Activated CD4-positive, alpha-beta T cell treated with anti-CD3 and anti-CD28 coated beads, Interleukin-2, Interleukin-4, amounts not matched to agents 100 ng/mL and 50 ng/mL, durations not matched to agents 16 hours and 8 hours (primary cell): ENCODE measurements at regions not wholly inside any gene's neighbourhood (a gene's known extent, or its start where the extent isn't known, plus 50 kb on each side); places are given as distances from the start of the nearest gene placed in this dataset.
"Not testable (repeated sequence)": the region's sequence is repeated elsewhere in the genome, so short reads cannot be mapped to it uniquely, and the experiment has no call there.

Experiments used
- DNase-seq: peaks from one replicate; pipeline ENCODE4 v3.0.0-alpha.2; 2020; ENCODE audit warnings: low spot score

DNA sequence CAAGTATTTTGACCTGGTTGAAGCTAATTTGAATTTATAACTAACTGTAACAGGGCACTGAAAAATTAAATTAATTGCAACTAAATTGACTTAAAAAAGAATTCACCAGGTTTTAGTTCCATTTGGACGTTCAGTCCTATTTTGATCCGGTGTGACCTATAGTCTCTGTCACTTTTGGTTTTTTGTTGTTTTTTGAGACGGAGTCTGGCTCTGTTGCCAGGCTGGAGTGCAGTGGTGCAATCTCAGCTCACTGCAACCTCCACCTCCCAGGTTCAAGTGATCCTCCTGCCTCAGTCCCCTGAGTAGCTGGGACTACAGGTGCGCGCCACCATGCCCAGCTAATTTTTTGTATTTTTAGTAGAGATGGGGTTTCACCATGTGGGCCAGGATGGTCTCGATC, 91.2 kb downstream of the GADD45G start:
- DNase-seq = not testable (repeated sequence)

DNA sequence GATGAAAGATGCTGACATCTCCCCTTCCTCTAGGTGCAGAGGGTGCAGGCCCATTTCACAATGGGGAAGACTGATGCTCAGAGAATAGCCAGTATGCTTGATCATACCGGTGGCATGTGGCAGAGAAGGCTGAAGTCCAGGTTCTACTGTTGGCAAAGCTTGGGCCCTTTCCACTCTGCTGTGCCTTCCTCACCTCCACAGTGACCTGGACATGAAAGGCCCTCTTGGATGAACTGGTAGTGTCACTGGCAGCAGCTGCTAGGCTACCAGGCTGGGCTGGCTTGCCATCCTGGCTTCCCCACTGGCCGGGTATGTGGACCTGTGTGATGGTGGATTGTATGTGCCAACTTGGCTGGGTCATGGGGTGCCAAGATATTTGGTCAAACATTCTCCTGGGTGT, 92.0 kb downstream of the GADD45G start:
- no peak for DNase-seq

DNA sequence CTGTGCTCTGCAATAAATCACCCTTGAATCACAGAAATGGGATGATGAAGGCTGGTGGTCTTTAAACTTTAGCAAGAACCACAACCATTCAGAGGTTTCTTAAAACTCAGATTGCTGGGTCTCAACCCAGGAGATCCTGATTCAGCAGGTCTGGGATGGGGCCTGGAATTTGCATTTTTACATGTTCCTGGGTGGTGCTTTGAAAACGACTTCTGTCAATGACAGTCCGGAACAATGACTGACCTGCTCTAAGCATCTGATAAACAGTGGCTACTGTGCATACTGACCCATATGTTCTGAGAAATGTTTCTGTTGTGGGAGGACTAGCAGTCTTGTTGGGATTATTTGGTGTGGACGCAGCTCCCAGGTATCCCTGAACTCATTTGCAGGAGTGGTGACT, 92.7 kb downstream of the GADD45G start:
- DNase-seq = no peak

DNA sequence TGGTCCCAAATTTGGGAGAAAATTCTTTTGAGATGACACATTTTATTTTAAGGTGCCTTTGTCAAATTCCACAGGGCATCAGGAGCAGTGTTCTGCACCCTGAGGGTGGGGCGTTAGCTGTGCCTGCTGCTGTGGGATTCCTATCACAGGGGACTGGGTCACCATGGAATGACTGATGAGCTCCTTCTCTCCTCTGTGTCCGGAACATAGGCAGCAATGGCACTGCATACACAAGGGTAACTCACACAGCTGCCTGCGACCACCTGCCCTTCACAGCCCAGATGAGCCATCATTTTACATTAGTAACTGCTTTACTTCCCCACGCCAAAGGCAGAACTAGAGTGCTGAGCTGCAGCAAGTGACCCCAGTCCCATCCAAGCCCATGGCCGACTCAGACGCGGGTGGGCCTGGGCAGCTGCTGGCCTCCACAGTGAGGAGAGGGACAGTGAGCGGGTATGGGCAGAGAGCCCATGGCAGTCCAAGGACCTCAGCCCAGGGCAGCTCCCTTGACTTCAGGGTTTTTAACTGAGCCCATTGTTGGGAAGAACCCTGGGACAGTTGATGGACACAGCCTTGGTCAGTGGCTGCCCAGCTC, 93.7 kb downstream of the GADD45G start:
- no peak for DNase-seq

DNA sequence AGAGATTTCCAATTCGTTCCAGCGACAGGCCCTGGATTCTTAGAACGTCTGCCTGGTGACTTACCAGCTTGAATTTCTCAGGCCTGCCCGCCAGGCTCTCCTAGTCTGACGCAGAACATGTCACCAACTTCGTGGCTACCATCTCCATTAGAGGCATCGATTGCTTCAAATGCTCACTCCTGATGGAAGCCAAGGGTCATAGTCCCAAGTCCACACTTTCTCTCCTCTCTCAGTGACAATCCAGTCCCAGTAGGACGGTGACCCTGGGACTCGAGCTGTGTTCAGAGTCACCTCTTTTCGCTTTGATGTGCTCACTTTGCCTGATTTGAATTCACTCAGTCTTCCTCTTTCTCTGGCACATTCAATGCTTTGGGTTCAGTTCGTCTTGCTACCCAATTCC, 94.8 kb downstream of the GADD45G start:
- DNase-seq = no peak

DNA sequence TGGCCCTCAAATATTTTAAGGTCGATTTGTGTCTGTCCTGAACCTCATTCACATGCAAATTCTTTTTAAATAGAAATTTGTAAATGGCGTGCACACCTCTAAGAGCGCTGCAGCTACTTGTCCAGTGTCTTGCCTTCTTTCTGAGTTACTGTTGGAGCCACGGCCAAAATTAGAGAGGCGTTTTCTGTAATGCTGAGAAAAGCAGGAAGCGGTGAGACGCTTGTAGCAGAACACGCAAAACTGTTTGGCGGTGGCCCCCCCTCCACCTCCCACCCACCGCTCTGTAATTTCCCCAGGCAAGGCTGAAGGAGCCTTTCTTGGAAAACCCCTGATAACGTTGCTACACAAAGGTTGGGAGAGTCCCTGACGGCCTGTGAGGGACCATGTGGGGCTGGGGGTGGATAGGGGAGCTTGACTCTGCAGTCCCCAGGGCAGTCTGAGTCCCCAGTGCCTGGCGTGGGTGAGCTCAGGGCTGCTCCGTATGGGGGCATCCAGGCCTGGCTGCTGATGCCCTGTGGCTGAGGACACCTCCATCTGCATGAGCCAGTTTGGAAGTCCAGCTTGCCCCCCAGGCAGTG, 96.5 kb downstream of the GADD45G start:
- DNase-seq = peak; percentile 73

DNA sequence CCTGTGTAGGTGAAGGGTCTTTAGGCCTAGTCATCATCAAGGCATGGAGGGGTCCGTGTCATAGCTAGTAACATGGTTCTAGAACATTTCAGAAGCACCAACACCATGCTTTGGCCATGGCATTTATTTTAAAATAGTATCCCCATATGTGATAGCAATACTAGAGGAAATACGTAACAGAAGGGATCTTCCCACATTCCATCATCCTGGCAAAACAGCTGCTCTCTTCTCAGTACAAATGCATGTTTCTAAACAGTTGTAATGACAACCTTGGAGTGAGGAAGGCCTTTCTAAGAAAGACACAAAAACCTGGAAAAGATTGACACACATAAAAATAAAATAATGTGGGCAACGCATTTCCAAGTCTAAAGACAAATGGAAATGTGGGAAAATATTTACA, 97.6 kb downstream of the GADD45G start:
- no peak for DNase-seq

DNA sequence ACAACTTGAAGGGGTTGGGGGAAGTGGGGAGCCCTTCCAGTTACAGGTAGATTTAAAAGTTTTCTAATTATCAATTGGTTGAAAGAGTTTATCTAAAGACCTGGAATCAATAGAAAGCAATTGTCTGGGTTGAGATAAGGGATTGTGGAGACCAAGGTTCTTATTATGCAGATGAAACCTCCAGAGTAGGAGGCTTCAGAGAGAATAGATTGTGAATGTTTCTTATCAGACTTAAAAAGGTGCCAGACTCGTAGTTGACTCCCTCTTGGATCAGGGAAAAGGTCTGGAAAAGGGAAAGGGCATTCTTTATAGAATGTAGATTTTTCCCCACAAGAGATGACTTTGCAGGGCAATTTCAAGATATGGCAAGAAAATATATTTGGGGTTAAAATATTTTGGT, 100.8 kb downstream of the GADD45G start:
- no peak for DNase-seq

DNA sequence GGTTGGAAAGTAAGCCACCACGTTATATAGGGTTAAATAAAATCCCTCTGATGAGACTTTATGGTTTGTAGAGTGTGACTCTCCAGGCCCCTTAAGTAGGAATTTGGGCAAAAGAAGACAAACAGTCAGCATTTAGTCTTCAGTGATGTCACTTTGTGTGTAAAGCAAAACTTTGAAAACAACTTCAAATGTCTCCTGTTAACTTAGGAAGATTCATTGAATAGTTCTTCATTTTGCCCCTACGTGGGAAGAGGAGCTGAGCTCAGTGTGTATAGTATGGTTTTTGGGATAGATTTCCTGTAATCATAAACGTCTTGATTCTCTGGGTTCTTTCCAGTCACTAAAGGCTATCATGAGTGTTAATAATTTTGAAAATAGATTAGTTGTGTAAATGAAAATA, 101.3 kb downstream of the GADD45G start:
- no peak for DNase-seq

DNA sequence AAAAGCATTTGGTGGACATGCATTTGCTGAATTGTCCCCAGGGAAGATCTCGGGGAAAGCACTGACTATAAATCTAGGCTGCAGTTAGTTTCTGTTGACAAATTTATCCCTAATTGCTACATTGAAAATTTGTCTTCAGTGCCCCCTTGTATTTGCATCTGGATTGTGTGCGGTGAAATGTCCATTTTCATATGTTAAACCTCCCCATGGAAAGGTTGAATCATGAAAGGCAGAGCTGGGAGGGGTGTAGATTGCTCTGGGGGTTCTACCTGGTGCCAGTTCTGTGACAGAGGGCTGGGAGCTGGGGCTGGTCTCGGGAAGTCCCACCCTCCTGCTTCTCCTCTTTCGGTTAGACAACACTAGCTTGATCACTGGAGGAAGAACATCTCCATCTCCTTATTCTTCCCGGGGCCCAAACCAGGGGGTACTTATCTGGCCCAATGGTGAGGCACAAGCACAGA, 101.9 kb downstream of the GADD45G start:
- DNase-seq = no peak

DNA sequence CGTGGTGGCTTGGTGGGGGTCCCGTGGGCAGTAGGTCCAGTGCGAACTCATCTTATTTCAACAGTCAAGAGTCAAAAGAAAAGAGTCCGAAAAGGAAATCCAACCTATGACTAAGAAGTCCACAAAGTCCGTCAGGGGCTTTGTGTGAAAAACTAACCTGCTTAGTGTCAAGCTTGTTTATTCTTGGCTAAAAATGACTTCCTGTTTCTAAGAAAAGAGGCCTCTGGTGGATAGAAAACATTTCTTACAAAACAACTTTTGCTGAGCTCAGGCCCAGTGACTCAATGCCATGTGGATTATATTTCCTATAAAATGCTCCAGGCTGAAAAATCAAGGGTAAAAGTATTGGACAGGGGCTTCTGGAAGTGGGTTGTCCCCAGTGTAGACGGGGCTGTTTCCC, 105.9 kb downstream of the GADD45G start:
- no peak for DNase-seq

DNA sequence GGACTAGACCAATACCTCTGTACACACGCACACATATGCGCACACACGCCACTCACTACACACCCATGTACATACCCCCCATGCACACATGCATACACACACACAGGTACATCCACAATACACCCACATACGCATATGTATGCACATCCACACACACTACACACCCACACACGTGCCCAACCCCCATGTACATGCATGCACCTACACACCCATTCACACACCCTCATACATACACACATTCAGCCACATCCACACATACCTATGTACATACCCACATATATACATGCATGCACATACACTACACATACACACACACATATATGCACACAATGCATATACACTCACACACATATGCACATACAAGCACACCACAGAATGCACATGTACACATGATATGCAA, 107.1 kb downstream of the GADD45G start:
- DNase-seq = no peak

DNA sequence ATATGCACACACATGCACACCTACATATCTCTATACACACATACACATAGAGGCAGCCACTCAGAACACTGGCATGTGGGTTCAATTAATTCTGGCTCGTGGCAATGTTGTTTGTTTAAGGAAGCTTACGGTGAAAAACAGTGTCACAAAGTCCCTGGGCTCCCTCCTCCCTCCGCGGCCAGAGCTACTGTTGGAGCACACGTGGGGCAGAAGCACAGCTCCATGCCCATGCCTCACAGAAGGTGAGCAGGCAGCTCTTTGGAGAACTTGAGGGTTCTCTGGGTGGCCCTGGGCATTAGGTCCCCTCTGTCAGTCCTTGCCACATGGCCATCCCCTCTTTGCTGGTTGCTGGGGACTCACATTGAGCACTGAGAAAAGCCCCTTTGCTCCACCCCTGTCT, 107.5 kb downstream of the GADD45G start:
- no peak for DNase-seq

DNA sequence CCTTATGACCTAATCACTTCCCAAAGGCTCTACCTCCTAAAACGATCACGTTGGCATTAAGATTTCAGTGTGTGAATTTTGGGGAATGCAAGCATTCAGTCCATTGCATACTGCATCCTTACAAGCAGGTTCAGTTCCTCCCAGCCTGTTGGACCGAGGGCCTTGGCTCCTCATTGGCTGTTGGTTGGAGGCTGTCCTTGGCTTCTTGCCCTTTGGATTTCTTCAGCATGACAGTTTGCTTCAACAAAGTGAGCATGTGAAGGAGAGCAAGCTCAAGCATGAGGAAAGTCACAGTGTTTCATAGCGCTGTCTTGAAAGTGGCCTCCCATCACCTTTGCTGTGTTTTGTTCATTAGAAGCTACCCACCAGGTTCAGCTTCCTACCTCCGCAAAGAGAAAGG, 109.5 kb downstream of the GADD45G start:
- DNase-seq = no peak

DNA sequence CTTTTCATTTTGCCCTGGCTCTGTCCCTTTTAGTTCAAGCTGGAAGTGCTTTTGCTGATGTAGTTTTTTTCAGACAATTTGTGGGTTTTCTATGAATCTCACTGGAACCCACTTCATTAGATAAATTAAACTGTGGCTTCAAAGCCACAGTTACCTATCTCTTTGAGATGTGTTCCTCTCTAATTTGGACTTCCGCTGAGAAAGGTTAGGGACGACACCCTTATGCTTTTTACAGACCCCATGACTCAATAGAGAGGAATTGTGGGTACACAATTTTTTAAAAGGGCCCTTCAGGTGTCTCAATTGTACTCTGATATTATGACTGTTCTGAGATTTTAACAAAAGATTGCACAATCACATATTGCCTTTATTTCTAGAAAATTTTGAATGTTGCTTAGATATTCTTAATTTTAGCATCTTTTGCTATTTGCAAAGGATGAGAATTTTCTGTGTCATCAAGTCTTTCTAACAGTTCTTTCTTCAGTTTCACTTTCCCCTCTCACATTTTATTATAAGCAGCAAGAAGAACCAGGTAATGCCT, 110.6 kb downstream of the GADD45G start:
- no peak for DNase-seq

DNA sequence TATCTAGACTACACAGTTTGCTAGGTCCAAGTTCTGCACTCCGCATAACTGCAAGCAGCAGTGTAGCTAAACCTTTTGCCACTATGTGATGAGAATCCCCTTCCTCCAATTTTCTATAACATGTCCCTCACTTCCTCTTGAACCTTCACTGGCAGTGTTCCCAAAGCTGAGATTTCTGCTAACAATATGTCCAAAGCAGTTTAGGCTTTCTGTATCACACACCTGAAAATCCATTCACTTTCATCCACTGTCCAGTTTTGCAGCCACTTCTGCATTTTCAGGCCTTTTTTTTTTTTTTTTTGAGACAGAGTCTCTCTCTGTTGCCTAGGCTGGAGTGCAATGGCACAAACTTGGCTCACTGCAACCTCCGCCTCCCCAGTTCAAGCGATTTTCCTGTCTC, 111.1 kb downstream of the GADD45G start:
- no peak for DNase-seq

DNA sequence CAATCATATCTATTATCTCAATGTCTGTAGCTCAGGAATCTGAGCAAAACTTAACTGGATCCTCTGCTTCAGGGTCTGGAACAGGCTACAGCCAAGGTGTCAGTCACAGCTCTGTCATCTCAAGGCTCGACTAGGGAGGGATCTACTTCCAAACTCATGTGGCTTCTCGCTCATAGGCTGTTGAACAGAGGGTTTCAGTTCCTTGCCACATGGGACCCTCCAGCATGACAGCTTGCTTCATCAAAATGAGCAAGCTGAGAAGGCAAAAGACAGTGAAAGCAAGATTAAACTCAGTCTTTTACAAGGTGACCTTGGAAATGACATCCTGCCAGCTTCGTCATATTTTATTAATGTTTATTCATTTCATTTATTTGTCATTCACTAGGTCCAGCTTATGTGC, 111.7 kb downstream of the GADD45G start:
- no peak for DNase-seq

DNA sequence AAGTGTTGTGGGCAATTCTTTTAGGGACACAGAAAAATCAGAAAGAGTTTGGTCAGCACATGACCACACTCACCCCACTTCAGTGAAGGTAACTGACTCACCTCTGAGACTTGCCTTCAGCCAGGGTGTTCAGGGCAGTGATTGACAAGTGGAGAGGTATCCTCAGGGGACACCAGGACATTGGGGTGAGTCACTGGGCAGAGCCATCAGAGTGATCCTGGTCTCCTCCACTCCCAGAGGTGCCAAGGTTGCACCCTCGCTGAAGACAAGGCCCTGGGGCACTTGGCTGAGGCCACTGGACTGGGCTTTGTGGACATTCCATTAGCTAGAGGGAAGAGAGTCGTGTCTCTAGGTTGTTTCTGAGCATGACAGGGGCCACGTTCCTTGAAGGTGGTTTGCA, 113.4 kb downstream of the GADD45G start:
- no peak for DNase-seq

DNA sequence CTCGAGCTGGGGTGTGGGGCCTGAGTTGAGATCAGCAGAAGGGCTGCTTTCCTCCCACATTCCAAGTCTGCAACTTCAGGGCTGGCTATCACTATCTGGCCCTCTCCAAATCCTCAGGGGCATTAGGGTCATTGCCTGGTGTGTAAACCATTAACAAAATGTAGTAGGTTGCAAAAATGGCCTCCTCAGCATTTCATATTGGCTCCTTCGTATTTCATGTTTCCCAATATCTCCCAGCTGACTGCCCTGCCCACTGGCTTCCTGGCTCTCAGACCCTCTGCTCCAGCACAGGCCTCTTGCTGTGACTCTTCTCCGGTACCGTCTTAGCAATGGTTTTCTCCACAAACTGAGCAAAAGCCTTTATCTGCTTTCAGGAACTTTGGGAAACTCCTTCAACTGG, 113.8 kb downstream of the GADD45G start:
- no peak for DNase-seq

DNA sequence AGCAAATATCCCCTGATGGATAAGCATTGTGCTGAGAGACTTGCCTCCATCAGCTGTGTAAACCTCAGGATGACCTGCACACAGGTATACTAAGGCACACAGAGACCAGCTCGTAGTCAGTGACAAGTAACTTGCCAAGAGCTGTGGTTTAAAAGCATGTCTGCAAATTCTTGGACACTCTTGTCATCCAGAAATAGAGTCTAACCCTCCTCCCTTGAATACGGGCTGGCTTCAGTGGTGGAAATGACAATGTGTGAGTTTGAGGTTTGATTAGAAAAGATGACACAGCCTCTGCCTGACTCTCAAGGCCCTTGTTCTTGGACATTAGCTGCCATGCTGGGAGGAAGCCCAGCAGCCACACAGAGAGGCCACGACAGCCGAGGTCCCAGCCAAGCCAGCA, 114.4 kb downstream of the GADD45G start:
- no peak for DNase-seq

DNA sequence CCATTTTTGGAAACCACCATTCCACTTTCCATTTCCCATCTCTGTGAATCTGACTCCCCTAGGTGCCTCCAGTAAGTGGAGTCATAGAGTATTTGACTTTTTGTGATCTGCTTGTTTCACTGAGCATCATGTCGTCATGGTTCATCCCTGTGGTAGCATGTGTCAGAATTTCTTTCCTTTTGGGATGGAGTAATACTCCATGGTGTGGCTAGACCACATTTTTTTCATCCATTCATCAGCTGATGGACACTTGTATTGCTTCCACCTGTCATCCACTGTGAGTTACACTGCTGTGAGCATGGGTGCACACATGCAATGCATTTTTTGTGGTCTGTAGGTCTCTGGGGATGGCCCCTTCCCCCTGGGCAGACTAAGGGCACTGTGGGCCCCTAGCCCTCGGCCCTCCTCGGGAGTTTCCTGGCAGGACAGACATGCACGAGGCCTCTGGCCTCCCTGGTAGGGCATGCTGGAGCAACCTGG, 115.9 kb downstream of the GADD45G start:
- DNase-seq = no peak

DNA sequence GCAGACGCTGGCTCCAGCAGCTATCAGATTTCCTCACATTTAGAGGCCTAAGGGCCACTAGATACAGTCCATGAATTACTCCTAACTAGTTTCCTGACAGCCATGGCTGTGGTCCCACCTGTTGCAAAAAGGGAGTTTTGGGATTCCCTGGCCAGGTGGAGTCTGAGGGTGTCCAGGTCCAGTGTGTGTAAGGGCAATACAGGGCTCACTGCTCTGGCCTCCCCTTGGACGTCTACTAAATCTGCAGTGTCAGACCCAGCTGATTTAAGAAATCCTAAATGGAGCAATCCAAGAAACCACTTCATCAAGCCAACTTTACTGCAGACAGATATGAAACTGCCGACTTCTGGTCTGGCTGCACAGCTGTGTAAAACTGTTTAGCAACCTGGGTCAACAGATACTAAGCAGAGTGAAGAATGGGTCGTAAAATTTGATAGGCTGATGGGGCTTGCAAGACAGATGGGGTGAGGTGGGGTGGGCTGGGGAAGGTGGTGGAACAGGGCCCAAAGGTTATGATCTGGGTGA, 116.4 kb downstream of the GADD45G start:
- no peak for DNase-seq

DNA sequence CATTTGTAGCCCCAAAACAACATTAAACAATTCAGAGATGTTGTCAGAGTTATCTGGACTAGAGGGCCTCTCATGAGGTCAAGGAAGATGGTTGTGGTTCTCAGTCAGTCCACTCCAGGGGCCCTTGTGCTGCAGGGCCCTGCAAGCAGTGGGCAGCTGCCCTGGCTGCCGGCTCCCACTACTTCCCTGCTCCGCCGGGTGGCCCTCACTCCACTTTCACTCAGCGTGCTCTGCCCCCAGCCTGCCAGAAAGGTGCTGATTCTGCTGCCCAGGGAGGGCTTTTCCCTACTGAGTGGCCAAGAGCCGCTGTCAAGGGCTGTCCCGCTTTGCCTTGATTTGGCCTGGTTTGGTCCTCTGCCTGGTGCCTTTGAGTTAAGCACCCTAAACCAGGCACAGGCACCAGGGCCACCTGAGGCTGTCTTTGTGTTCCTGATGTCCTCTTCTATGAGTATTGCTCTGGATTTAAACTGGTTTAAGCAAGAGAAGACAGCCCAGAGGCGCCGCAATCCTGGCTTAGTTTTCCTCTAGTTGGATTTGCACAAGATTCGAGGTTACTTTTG, 117.2 kb downstream of the GADD45G start:
- no peak for DNase-seq
